Umbilical cord (tissue), 1 donor: ENCODE measurements at regions not wholly inside any gene's neighbourhood (a gene's known extent, or its start where the extent isn't known, plus 50 kb on each side); places are given as distances from the start of the nearest gene placed in this dataset.
"Not testable (repeated sequence)": the region's sequence is repeated elsewhere in the genome, so short reads cannot be mapped to it uniquely, and the experiment has no call there.

Source experiments
- DNase-seq: peaks from one replicate; pipeline ENCODE4 v3.0.0-alpha.2; 2015; ENCODE audit warnings: low spot score

DNA sequence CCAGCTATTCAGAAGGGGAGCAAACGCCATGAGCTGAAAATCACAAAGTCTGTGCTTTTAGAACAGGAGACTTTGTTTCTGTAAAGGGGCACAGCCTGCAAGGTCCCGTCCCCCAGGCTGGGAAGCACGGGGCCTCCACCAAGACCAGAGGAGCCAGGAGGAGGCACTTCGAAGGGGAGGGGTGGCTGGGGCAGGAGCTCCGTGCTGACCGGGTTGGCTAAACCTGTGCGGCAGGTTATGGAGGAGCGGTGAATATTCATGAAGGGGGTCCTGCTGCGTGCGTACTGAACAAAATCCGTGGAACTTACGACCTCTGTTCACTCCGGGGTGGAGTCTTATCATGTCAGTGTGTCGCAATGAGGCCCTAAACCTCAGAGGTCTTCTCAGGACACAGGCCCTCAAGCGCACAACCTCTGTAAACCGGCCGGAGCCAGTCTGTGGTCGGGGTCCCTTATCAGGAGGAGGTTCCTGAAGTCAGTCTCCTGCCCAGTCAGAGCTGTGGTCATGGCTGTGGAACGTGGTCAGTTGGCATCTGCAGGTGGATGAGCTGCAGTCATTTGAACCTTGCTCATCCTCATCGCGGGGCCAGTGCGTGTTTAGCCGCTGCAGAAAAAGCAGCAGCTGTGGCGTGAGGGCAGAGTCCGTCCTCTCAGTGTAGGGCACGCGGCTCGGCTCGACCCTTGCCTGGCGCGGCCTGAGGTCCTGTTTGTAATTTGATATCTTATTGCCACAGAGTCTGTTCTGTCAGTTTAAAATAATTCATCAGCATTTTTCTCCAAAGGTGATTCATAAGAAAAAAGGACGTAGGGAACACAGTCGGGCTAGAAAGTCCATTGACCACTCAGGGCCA is 5507.7 kb upstream of the TPTE start:
- DNase-seq: not testable (repeated sequence)

DNA sequence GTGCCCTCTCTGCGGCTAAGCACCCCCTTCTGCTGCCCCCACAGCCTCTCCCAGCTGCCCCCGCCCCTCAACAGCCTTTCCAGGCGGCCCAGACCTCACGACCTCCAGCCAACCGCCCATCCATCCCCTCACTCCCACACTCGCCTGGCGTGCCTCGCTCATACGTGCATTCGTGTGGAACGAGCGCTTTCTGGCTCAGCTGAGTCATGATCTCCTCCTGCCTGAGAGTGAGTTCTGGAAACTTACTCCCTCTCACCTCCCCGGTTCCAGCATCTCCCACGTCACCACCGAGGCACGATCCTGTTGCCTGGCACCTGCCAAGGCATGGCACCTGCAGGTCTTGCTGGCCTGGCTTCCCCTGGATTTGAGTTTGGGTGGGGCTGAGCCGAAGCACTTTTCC is 5506.2 kb upstream of the TPTE start:
- not testable (repeated sequence) for DNase-seq

DNA sequence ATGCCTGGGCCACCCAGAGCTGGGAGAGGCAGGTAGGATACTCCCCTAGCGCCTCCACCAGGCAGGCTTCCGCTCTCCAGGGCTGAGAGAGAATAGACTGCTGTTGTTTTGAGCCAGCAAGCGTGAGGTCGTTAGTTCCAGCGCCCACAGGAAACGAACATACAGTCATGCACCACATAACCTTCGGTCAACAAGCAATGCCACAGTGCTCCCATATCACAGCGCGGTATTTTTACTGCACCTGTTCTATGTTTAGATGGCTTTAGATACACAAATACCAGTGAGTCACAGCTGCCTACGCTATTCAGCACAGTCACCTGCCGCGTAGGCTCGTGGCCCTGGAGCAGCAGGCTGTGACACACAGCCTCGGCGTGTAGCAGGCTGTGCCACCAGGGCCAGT is 5502.3 kb upstream of the TPTE start:
- DNase-seq: not testable (repeated sequence)

DNA sequence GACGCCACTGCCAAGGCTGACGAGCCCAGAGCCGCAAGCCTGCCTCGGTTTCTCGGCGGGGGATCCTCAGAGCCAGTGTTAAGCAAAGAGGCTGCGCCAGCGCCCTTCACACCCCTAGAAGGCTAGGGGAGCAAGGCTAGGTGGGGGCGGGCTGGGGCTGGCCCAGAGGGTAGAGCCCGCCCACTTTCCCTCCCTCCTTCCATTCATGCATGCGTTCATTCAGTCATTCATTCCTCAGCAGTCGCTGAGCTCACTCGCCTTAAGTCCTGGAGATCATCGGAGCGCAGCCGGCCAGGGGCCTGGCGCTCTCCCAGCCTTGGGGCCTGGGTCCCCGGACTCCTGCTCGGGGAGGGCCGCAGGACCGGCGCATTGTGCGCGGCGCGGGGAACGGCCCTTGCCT is 5499.6 kb upstream of the TPTE start:
- DNase-seq: not testable (repeated sequence)

DNA sequence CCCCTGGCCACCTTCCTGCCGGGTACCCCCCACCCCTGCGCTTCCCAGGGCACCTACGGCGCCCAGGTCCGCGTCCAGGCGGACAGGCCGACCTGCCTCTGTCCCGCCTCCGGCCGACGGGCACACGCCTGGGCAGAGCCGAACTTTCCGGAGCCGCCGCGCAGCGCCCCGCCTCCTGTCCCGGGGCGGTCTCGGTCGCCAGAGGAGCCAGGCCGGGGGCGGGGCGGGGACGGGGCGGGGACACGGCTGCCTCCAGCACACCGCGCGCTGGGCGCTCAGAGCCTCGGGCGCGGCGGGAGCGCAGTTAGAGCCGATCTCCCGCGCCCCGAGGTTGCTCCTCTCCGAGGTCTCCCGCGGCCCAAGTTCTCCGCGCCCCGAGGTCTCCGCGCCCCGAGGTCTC is 5499.1 kb upstream of the TPTE start:
- DNase-seq: not testable (repeated sequence)

DNA sequence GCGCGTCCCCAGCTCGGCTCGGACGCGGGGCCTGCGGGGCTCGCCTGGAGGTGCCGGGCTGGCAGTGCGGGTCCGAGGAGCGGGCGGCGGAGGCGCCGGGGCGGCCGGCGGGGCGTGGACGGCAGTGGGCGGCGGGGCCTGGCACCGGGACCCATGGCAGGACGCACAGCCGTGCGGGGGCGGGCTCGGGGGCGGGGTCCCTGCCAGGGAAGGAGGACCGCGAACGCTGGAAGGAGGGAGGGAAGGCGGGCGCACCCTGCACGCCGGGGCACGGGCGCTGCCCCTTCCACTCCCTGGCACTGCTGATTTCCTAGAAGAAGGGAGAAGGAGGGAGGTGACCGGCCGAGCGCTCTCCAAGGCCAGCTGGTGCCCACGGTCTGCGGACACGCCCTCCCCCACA is 5498.6 kb upstream of the TPTE start:
- DNase-seq: not testable (repeated sequence)

GRCh38 chr21:5035147-5035546 is 5486.2 kb upstream of the TPTE start:
- DNase-seq: not testable (repeated sequence)

DNA sequence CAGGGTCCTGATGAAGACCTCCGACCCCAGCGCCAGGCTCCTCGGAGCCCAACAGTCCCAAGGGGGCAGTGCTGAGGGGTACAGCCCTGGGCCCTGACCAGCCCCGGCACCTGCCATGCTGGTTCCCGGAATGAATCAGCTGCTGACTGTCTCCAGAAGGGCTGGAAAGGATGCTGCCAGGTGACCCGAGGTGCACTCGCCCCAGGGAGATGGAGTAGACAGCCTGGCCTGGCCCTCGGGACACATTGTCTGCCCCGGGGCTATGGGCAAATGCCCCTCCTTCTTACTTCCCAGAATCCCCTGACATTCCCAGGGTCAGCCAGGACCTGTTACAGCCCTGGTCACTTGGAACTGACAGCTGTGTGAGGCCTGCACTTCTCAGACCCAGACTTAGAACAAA is 5485.8 kb upstream of the TPTE start:
- not testable (repeated sequence) for DNase-seq

DNA sequence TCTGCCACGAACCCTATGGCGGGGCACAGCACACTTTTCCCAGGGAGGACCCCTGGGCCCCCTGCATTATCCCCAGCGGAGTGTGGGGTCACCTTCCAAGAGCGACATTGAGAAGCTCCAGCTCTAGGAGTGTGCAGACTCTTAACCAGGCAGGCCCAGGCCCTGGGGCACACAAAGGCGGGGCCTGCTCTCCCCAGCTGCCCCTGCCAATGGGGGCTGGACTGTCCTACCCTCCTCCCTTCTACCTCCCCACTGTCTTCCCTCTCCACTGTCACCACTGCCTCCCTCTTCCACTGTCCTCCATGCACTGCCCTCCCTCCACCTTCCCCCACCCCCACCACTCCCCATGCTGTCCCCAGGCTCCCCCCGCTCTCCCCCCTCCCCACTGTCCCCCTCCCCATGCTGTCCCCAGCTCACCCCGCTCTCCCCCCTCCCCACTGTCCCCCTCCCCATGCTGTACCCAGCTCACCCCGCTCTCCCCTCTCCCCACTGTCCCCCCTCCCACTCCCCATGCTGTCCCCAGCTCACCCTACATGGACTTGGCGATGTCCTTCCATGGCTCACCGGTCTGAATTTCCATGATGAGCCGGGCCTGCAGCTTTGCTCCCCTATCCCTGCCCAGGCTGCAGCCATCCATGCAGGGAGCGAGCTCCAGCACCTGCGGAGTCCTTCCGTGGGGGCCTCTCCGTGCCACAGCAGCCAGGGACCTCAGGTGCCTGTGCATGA is 5483.6 kb upstream of the TPTE start:
- not testable (repeated sequence) for DNase-seq

DNA sequence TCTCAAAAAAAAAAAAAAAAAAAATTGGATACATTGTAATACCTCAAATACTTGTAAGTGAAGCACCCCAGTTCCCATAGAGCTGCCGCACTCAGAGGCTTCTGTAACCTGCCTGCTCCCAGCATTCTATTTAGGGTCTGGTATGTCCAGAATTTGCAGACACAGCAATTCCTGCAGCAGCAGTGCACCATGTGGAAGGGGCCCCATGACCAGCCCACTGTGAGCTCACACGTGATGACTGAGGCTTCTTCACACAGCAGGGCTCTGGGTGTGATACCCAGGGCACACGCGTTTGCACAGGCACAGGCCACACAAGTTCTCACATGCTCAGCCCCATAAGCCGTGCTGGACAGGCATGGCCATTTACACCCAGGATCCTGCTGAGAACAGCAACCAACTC is 5481.5 kb upstream of the TPTE start:
- DNase-seq: not testable (repeated sequence)

DNA sequence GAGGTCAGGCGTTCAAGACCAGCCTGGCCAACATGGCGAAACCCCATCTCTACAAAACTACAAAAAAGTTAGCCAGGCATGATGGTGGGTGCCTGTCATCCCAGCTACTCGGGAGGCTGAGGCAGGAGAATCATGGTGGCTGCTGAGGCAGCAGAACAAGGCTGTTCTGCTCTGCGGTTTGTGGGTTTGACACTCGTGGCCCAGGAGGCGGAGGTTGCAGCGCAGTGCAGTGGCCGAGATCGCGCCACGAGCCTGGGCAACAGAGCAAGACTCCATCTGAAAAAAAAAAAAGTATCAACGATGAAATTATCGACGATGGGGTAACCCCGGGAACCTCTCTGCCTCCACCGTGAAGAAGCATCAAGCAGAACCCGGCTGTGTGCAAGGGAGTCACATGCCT is 5478.8 kb upstream of the TPTE start:
- not testable (repeated sequence) for DNase-seq

DNA sequence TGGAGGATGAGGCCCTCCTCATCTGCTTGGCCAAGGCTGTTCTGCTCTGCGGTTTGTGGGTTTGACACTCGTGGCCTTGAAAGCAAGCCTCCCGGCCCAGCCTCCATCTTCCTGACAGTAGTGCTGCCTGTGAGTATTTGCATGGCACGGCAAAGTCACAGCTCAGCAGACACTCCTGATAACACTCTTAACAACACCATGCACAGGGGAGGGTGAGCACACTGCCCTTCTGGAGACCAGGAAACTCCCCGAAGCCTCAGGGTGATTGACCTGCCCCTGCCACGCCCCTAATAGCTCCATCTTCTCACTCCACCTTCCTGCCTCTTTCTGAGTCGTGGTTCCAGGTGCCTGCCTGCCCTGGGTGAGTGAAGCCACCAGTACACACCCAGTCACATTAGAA is 5476.6 kb upstream of the TPTE start:
- not testable (repeated sequence) for DNase-seq

DNA sequence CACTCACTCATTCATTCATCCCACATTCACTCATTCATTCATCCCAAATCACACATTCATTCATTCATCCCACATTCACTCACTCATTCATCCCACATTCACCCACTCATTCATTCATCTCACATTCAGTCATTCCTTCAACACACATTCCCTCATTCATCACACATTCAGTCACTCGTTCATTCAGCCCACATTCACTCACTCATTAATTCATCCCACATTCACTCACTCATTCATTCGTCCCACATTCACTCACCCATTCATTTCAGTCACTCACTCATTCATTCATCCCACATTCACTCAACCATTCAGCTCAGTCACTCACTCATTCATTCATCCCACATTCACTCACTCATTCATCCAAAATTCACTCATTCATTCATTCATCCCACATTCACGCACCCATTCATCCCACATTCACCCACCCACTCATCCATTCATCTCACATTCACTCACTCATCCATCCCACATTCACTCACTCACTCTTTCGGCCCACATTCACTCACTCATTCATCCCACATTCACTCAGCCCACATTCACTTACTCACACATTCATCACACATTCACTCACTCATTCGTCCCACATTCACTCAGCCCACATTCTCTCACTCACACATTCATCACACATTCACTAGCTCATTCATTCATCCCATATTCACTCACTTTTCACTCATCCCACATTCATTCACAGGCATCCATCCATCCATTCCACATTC is 5469.9 kb upstream of the TPTE start:
- DNase-seq: not testable (repeated sequence)

DNA sequence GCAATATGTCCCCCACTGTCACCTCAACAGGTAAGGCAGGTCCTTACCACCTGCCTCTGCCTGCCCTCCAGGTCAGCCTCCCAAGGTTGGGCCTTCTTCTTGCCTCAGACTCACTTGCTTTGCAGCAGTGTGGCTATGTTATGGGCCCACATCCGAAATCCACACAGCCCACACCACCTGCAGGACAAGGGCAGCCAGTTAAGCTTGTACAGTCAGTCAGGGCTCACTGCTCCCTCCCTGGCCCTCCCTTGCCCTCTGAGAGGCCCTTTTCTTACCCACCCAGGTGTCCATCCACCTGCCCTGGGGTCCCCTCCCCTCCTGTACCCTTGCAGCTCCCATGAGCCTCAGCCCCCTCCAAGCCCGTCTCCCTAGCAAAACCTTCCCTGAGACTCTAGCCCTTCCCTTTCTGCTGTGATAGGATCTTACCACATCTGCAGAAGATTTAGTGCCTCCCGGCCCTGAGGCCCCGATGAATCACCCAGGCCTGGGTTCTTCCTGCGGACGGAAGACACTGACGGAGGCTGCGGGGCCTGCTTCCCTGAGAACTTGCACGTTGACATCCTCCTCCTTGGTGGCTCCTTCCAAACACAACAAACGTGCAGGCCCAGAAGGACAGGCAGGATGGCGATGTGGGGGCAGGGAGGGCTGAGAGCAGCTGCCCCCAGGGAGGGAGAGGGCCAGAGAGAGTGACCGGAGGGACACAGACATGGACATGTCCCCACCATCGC is 5466.2 kb upstream of the TPTE start:
- not testable (repeated sequence) for DNase-seq

- DNase-seq: not testable (repeated sequence)
Measured at GRCh38 chr21:5055996-5056962, 5465.1 kb upstream of the TPTE start.

- not testable (repeated sequence) for DNase-seq
Measured at GRCh38 chr21:5057077-5057476, 5464.3 kb upstream of the TPTE start.

- DNase-seq: not testable (repeated sequence)
Measured at GRCh38 chr21:5060364-5061083, 5460.9 kb upstream of the TPTE start.

GRCh38 chr21:5064581-5065142 is 5456.7 kb upstream of the TPTE start:
- not testable (repeated sequence) for DNase-seq
